ENCODE measurements at regions not wholly inside any gene's neighbourhood (a gene's known extent, or its start where the extent isn't known, plus 50 kb on each side); places are given as distances from the start of the nearest gene placed in this dataset.

DNA sequence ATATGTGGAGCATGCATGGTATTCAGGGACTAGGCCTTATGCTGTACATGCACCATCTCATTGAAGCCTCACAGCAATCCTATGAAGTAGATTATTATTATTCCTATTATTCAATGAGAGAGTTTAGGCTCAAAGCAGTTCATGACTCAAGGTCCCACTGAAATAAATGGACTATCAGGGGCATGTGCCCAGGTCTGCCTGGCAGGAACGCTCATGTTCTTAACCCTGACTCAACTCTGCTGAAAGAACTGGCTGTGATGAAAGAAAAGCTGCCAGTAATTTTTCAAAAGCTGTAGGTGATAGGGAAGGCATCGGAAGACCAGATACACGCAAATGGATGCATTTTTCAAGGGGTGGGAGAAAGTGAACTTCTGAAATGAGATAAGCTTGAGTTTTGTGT is 243.4 kb downstream of the PTTG2 start:
- TF ChIP-seq POLR2AphosphoS5 (IDR thresholded peaks at IDR 0.05) (no peak), POLR2A (IDR thresholded peaks at IDR 0.05) (no peak)
- TF ChIP-seq, protein P1, sequence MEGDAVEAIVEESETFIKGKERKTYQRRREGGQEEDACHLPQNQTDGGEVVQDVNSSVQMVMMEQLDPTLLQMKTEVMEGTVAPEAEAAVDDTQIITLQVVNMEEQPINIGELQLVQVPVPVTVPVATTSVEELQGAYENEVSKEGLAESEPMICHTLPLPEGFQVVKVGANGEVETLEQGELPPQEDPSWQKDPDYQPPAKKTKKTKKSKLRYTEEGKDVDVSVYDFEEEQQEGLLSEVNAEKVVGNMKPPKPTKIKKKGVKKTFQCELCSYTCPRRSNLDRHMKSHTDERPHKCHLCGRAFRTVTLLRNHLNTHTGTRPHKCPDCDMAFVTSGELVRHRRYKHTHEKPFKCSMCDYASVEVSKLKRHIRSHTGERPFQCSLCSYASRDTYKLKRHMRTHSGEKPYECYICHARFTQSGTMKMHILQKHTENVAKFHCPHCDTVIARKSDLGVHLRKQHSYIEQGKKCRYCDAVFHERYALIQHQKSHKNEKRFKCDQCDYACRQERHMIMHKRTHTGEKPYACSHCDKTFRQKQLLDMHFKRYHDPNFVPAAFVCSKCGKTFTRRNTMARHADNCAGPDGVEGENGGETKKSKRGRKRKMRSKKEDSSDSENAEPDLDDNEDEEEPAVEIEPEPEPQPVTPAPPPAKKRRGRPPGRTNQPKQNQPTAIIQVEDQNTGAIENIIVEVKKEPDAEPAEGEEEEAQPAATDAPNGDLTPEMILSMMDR (IDR thresholded peaks at IDR 0.05 in 8 of 11, conservative IDR thresholded peaks at IDR 0.05 in 3 of 11), result no peak
- Histone ChIP-seq H3K27me3 (replicated peaks in 1 of 7) (no peaks in the 10 kb centered on the region), H3K4me1 (no peaks in the 10 kb centered on the region), H3K27ac (no peak overlapping the region), H3K9me3 (no peaks in the 10 kb centered on the region), H3K4me3 (no peak overlapping the region), H3K36me3 (no peaks in the 10 kb centered on the region)
- 80 to 93% (median 92%) methylated on average over 3 of the region's 3 CpGs for WGBS, 5 donors
- DNase-seq, result no peak
- intact Hi-C loops (cut with DNase I; ENCODE audit: low total_unique reads), result no loop called here

DNA sequence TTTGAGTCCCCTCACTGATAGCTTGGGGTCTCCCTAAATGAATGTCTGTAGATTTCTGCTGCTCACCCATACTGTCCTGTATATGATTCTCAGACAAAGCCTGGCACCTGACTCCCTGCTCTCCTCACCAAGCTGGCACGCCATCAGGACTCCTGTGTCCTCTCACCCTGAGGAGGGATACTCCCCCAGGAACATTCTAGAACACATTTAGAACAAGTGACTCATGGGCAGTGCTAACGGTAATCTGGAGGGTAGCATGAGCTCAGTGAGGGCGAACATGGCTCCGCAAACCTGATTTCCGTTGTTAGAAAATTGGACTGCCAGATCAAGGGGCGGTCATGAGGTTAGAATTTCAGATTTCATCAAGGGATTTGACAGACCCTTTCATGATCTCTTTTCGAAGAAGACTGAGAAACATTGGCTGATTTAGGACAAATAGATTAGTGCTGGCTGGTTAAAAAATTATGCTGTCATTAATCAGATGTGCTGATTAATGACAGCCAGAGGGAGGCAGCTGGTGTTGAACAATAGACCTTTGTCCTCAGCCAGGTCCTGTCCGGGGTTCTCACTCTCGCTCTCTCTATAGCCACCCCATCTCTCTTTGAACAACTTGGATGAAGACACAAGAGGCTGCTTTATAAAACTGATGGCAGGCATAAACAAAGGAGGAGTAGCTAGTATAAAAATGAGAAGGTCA is 244.3 kb downstream of the PTTG2 start:
- intact Hi-C loops (cut with DNase I; ENCODE audit: low total_unique reads), result no loop called here
- no peaks in the 10 kb centered on the region for H3K4me1 ChIP-seq
- H3K9me3 ChIP-seq, result no peaks in the 10 kb centered on the region
- H3K4me3 ChIP-seq, result no peak overlapping the region
- WGBS, 5 donors, result 83 to 95% (median 92%) methylated on average over 9 of the region's 9 CpGs
- TF ChIP-seq, protein P1 (IDR thresholded peaks at IDR 0.05 in 8 of 11, conservative IDR thresholded peaks at IDR 0.05 in 3 of 11), result no peak
- no peak for TF ChIP-seq POLR2A (IDR thresholded peaks at IDR 0.05)
- no peak for TF ChIP-seq POLR2AphosphoS5 (IDR thresholded peaks at IDR 0.05)
- H3K27me3 ChIP-seq (replicated peaks in 1 of 7), result no peaks in the 10 kb centered on the region
- H3K27ac ChIP-seq, result no peak overlapping the region
- H3K36me3 ChIP-seq, result no peaks in the 10 kb centered on the region
- DNase-seq, result no peak

DNA sequence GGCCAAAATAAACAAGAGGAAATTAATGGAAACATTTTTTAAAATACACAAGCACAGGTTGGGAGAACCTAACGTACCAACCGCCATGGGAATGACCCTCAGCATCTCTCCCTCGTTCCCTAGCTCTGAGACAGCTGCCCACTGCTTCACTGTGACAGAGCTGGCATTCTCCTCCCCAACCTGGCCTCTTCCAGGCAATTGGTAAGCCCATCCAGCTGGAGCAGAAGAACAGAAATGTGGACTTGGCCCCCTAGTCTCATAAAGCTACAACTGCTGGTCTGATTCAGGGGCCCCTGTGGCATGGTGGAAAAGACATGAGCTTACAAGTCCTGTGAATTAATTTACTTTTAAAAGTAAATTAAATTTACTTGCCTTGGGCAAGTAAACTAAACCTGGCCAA is 245.1 kb downstream of the PTTG2 start:
- intact Hi-C loops (cut with DNase I; ENCODE audit: low total_unique reads), result no loop called here
- 65 to 97% (median 86%) methylated on average over 3 of the region's 3 CpGs for WGBS, 5 donors
- H3K27ac ChIP-seq, result no peak overlapping the region

DNA sequence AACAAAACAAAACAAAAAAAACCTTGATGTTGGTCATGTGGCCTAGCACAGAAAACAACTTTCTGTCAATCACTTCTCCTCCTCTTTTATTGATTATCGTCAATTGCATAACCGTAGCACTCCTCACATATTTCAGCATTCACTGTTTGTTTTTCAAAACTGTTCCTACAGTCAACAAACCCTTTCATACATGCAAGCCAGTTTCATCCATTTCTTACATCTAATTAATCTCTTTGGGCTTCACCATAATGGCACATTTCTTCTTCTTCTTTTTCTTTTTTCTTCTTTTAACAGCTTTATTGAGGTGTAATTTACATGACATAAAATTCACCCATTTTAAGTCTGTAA is 246.9 kb downstream of the PTTG2 start:
- no peak for DNase-seq
- TF ChIP-seq POLR2AphosphoS5 (IDR thresholded peaks at IDR 0.05) (no peak), POLR2A (IDR thresholded peaks at IDR 0.05) (no peak)
- TF ChIP-seq, protein P1 (IDR thresholded peaks at IDR 0.05 in 8 of 11, conservative IDR thresholded peaks at IDR 0.05 in 3 of 11), result no peak
- Histone ChIP-seq H3K36me3 (no peaks in the 10 kb centered on the region), H3K27me3 (replicated peaks in 1 of 7) (no peaks in the 10 kb centered on the region), H3K4me3 (no peak overlapping the region), H3K9me3 (no peaks in the 10 kb centered on the region), H3K4me1 (peaks cover 0 to 11% (median 5%) of the 10 kb centered on the region in 6 donors), H3K27ac (no peak overlapping the region)
- WGBS, 5 donors, result 92 to 98% (median 95%) methylated on average over 2 of the region's 2 CpGs
- intact Hi-C loops (cut with DNase I; ENCODE audit: low total_unique reads), result no loop called here

More for the DNA sequence above, 245.1 kb downstream of the PTTG2 start:
- TF ChIP-seq, protein P1 (IDR thresholded peaks at IDR 0.05 in 8 of 11, conservative IDR thresholded peaks at IDR 0.05 in 3 of 11), result no peak
- no peak for TF ChIP-seq POLR2AphosphoS5 (IDR thresholded peaks at IDR 0.05)
- TF ChIP-seq POLR2A (IDR thresholded peaks at IDR 0.05), result no peak
- Histone ChIP-seq H3K4me3 (no peak overlapping the region), H3K27me3 (replicated peaks in 1 of 7) (no peaks in the 10 kb centered on the region), H3K9me3 (no peaks in the 10 kb centered on the region), H3K36me3 (no peaks in the 10 kb centered on the region), H3K4me1 (peaks cover 0 to 1% (median 0%) of the 10 kb centered on the region in 6 donors)
- no peak for DNase-seq

Data from spleen (tissue), 11 donors.